GM21825 (cell line): ENCODE measurements at regions not wholly inside any gene's neighbourhood (a gene's known extent, or its start where the extent isn't known, plus 50 kb on each side); places are given as distances from the start of the nearest gene placed in this dataset.

Experiments used
- ATAC-seq: cut with Tn5 transposase; IDR thresholded peaks from one replicate; pipeline ENCODE4 v1.9.1; 2021; ENCODE audit warnings: mild to moderate bottlenecking, moderate library complexity; ENCODE audit not compliant: unreplicated experiment

DNA sequence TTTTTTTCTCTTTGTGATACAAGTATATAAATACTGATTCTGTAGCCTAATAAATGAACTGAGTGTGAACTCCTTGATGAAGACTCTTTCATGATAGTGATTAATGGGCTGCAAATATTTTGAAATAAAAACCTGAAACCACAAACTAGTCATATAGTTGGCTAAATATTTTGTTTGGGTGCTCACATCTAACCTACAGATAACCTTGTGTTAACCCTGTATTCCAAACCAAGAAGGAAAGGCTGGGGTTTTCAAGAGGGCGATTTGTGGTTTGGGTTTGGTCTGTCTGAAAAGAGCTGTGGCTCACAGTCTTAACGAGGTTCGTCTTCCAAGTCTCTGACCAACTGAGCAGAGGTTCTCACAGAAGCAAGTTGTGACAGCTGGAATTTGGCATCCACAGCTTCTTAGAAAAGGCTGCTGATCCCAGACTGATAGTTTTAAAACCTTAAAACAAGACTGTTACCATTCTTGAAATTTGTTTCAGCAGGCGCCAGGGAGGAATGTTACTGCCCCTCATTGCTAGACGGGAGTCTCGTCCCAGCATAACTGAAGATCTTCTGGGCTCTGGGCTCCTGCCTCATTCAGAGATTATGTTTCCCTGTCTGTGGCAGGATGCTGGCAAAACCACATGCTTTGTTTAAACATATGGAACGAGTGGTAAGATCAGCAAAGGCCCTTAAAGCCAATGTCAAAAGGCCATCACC lies 736.4 kb upstream of the MARCKS start:
- ATAC-seq, result no peak

DNA sequence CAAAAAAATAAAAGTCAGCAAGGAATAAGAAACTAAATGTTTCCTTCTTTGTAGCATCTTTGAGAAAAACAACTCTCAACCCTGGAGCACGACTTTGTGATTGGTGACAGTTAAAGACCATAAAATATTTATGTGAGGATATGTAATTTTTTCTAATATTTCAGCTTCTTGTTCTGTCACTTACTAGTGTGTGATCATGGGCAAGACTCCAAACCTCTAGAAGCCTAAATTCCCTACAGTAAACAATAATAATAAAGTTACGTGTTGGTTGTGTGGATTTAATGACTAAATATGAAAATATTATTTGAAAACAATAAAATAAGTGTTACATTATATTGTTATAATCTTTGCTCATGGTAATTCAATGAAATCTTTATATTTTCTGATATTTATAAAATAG lies 735.6 kb upstream of the MARCKS start:
- ATAC-seq, result no peak

DNA sequence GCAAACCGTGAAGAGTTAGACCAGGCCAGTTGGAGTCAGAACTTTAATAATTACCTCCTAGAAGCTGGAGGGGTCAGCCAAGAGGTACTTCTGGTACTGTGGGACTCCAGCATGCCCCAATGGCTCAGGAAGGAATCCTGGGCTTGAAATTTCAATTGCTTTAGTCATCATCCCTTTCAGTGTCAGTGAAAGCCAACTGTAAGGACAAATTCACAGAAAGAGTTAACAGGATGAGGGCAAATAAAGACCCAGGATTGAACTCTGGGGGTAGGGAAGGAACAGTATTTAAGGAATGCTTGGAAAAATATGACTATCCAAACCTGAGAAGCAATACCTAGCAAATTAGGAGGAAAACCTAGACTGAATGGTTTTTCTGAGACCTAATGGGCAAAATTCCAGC lies 735.1 kb upstream of the MARCKS start:
- ATAC-seq, result no peak

DNA sequence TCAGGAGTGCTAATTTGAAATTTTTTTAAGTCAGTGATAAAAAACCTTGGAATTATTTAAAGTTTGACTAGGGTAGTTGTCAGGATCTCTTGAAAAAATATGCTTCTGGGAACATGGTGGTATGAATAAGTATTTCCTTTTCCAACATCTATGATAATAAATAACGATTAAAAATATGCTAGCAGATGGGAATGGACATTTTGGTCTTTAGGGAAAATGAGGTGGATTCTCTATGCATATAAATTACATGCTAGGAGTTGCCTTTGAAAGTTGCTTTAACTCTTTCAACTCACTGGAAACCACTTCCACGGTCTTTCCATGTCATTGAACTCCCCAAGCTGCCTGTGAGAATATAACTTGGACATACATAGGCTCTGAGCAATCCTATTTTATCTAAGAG lies 731.5 kb upstream of the MARCKS start:
- no peak for ATAC-seq

DNA sequence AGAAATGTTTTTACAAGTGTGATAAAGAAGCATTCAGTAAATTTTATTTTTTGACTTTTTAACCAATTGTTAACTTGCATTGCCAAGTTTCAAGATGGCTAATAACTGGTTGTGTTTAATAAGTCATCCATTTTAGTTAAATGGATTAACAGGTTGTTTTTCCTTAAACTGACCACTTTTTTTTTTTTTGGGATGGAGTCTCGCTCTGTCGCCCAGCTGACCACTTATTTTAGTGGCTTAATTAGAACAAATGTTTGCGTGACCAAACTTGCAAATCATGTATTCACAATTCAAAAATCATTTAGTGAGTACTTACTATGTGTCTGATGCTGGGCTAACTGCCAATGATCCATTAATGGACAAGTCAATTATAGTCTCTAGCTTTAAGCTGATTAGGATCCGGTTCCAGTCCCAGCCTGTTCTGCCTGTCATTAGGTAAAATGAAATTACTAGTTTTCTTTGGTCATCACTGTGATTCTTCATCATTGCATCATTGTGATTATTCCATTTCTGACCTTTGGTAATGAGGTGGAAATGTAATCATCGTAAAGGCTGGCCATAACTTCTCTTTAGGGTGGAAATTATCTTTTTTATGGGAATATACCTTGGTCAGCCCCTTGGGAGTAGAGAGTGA lies 729.2 kb upstream of the MARCKS start:
- no peak for ATAC-seq

DNA sequence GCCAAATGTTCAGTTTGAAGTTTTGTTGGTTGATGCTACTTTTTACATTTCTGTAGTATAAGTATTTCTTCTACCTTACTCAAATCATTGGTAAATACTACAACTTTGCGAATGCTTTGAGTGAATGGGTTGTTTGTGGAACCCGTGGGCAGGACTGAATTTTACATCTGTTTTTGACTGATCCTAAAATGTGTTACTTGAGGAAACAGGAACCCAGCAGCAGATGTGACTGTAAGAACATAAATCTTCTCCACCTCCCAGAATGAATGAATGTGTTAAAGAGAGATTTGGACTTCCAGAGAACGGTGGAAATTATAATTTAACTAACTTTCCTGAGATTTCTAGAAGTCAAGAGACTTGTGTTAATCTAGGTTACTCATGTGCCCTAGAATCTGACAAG lies 728.5 kb upstream of the MARCKS start:
- no peak for ATAC-seq

DNA sequence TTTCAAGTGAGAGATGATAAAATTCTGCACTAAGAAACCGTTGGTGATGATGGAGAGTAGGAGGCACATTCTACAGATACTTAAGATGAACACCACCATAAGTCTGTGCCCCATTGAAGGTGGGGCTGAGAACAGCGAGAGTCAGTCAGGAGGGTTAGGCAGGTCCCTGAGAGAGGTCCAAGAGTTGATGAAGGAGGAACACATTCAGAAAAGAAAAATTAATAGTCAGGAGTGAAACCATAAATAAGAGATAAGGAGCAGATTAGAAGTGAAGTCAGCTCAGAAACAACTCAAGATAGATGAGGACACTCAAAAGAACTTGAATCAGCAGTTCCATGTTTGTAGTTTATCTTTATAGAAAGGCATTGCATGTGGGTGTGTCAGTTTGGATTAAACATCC lies 727.2 kb upstream of the MARCKS start:
- ATAC-seq, result no peak

DNA sequence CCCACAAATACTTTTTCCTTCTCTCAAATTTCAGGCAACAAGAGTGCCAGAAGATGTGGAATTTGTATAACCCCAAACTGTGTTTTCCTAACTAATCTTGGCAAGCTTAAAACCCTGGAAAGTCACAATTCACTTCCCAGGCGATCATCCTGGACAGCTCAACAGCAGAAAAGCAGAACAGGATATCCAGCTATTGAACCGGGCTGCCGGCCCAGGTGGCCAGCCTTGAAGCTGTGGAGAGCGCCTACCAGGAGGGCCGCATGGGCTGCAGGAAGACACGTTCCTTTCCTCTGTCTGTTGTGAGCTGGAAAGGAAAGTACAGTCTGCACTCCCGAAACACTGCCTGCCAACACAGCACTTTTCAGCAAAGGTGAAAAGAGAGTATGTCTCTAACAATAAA lies 719.7 kb upstream of the MARCKS start:
- ATAC-seq, result no peak

DNA sequence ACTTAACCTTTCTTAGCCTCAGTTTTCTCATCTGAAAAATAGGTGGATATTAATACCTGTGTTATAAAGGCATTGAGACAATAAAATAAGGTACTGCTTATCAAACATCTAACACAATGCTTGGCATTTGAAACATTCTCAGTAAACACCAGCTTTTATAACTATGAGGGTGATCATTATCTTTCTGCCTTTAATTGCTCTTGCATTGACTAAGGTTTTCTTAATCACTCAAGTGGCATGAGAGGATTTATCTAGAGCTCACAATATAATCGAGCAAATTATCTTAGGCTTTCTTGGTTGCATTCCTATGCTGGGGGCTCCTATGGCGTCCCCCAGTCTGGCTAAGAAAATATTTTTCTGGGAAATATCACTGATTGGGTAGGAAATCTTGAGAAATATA lies 716.4 kb upstream of the MARCKS start:
- ATAC-seq, result no peak

DNA sequence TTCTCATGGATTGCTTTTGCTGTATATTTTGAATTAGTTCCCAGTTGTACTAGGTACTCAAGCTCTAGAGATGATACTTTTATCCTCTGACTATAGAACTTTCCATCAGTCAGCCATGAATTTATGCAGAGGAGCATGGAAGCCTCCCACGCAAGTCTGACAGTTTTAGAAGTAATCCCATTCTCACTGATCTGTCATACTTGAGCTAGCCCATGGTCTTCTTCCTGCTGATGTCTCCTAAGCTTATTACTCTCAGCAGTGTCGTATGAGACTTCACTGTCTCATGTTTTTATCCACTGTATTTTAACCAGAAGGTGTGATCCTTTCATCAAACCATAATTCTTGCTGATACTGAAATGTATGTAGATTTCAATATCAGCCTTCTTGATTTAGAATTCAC lies 715.2 kb upstream of the MARCKS start:
- no peak for ATAC-seq

DNA sequence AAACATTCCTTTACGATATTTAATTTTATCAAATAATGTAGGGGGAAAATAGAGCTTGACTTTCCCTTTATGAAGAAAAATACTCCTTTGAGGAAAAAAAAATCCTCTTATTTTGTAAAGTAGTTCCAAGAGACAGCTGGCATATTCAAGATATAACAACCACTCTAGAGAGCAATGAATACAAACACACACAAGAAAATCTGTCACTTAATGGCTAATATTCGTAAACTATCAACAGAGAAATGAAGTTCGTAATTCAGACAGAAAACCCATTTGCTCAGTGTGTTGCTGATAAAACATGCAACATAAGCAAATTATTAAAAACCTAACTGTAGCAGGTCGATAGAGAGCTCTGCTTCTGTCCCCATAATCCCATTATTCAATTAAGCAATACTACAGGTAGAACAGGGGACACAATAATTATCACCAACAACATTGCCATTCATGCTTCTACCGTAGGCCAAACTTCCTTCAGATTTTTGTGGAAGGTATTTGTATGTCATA lies 714.4 kb upstream of the MARCKS start:
- no peak for ATAC-seq

DNA sequence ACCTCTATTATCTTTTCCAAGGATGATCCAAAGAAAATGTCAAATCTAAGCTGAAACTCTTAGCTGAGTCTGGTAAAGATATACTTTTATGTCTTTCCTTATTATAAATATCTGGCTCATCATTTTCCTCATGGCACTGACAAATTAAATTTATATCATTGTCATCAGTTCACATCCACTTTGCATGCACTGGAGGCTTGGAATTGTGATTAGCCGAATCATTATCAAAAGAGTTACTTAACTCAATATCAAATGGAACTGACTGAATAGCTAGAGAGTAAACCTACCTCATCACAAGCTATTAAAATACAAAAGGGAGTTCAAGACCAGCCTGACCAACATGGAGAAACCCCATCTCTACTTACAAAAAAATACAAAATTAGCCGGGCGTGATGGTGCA lies 713.9 kb upstream of the MARCKS start:
- ATAC-seq, result no peak

DNA sequence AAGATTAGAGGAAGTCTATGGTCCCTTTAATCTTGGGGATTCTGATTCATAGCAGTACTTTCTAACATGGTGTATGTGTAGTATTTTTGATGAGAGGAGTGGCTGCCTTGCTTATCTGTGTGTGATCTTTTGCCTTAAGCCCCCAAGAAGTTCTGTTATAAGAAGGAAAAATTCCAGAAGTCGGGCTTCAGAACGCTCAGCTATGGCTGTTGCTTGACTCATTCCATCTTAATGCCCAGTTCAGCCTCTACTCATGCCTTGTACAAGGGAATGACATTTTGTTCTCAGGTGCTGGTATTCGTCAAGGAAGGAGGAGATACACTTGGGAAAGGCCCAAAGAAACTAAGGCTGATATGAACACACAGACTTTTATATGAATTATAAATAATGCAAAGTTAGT lies 713.0 kb upstream of the MARCKS start:
- ATAC-seq, result no peak

DNA sequence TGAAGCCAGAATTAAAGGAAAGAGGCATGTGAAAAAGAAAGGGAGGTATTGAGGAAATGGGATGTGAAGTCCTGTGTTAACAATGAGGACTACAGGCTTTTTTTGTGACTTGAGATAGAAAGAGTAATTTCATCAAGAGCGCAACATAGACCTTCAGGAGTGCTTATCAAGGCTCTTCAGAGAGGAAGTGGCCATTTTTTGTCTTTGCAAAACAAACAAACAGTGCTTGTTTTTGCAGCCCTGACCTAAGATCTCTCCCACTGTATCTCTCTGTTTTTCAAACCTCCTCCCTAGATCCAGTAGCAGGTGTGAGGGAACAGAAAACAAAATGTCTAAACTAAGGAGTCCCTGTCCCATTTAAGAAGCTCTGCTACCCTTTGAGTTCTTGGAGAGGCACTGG lies 710.3 kb upstream of the MARCKS start:
- no peak for ATAC-seq

DNA sequence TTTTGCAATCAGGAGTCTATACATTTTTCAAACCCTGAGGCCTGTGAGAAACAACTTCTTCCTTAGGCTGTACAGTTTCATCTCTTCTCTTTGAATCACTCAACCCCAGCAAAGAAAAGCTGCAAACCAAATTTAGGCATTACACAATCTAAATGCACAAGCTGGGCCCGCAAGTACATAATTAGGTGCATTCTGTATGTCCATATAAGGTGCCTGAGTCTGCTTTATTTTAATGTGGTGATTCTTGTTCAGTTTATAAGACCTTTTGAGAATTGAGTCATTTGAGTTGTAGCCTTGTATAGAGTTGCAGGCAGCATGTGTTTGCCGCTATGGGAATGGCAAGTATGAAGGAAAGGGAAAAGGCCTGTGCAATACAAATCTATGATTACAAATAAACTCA lies 709.6 kb upstream of the MARCKS start:
- no peak for ATAC-seq

DNA sequence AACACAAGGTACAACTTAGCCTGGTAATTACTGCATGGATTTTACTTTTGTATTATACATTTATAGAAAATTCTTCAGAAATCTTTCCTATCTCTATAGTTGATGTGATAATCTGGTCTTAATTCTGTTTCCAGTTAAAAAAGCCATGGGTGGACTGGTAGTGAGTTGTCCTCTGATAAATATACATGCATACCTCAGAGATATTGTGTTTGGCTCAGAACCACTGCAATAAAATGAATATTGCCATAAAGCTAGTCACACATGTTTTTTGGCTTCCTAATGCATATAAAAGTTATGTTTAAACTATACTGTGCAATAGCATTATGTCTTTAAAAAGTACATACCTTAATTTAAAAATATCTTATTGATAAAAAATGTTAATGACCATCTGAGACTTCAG lies 708.6 kb upstream of the MARCKS start:
- no peak for ATAC-seq

DNA sequence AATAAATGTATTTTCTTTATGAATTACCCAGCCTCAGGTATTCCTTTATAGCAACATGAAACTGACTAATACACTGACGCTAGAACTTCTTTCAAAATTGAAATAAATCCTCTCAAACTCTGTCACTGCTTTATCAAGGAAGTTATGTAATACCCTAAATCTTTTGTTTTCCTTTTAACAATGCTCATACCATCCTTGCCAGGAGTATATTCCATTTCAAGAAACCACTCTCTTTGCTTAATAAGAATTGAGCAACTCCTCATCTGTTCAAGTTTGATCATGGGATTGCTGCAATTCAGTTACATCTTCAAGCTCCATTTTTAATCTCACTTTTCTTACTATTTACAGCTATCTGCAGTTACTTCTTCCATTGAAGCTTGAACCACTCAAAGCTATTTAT lies 707.6 kb upstream of the MARCKS start:
- no peak for ATAC-seq

DNA sequence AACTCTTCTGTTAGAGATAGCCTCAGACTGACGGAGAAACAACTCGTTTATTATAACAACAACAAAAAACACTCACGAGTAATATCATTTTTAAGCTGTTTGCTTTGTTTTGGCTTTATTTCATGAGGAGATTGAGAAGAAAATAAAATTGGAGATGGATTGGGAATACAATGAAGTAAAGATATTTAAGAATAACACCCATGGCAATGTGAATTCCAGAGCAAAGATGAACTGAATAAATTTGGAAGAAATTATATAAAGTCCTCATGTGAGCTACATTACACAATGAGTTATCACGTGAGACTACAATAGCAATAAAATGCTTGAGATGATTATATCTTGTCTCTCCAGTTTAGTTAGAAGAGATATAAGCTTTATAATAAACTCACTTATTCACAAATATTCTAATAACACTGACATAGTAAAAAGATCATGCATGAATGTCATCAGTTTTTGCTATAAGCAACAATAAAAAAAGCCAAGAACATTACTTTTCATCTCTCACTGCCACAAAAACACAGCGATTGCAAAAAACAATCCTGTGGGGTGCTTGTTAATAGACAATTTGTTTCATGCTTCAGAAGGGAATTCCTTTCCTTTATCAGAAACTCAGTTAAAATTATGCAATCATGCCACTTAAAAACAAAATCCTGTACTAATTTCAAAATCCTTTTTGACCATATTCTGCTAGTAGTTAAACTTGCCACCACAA lies 696.7 kb upstream of the MARCKS start:
- no peak for ATAC-seq

DNA sequence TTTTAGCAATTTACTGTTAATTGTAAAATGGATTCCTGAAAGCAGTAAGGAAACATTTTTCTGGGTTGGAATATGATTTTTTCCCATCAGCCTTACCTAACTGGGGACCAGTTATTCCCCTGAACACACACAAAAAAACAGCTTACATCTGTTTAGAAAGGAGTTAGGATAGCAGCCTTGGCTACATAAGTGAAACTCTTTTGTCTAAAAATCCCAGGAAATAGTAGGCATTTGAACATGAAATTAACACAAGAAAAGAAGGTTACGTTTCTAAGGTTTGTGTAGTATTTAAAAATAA lies 696.2 kb upstream of the MARCKS start:
- ATAC-seq, result no peak

DNA sequence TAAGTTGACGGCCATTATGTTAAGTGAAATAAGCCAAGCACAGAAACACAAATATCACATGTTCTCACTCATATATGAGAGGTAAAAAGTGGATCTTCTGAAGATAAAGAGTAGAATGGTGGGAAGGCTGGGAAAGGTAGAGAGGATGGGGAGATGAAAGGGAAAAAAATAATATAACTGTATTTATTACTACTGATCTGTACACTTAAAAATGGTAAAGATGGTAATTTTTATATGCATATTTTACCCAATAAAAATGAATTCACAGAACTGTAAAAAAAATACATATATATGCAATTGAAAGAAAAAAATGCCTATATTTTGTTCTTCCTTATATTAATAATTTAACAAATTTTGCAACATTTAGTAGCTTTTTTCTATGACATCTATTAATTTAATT lies 694.4 kb upstream of the MARCKS start:
- no peak for ATAC-seq

DNA sequence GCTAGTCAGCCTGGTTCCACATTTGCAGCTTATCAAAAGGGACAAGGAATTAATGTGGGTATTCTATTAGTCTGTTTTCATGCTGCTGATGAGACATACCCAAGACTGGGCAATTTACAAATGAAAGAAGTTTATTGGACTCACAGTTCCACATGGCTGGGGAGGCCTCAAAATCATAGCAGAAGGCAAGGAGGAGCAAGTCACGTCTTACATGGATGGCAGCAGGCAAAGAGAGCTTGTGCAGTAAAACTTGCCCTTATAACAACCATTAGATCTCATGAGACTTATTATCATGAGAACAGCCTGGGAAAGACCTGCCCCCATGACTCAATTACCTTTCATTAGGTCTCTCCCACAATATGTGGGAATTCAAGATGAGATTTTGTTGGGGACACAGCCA lies 689.1 kb upstream of the MARCKS start:
- no peak for ATAC-seq

DNA sequence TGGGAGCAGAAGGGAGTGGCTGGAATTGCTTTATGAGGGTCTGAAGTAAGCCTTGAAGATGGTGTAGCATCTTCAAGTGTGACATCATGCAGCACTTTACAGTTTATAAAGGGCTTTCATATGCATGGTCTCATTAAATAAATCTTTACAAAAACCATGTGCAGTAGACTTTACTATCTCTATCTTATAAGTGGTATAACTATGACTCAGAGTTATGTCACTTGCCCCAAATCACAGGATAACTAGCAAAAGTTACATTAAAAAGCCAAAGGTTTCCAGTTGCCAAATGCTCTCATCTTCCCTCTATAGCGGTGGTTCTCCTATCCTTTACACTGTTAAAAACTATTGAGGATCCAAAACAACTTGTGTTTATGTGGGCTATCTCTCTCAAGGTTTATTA lies 687.7 kb upstream of the MARCKS start:
- no peak for ATAC-seq
